Stimulated activated effector memory CD8-positive, alpha-beta T cell treated with anti-CD3 and anti-CD28 coated beads, Interleukin-12 subunit alpha, Interleukin-12 subunit beta, amount 100 ng/mL, for 72 hours (primary cell): ENCODE measurements at regions not wholly inside any gene's neighbourhood (a gene's known extent, or its start where the extent isn't known, plus 50 kb on each side); places are given as distances from the start of the nearest gene placed in this dataset.

Experiments
- ATAC-seq: fragments of 150-1000 bp; cut with Tn5 transposase; 2 replicates; pipeline ENCODE4 v1.10.0; 2021
- DNase-seq, 2 donors: peaks; one replicate each; pipeline ENCODE4 v3.0.0; 2021 to 2022; ENCODE audit warnings: low spot score in 2 of 2
- H3K27ac Mint-ChIP-seq: one replicate; pipeline ENCODE4 v1.8.0; 2022; ENCODE audit warnings: mild to moderate bottlenecking, mixed read lengths
- H3K36me3 Mint-ChIP-seq: one replicate; pipeline ENCODE4 v1.8.0; 2022; ENCODE audit warnings: mild to moderate bottlenecking, mixed read lengths
- H3K4me1 Mint-ChIP-seq: one replicate; pipeline ENCODE4 v1.8.0; 2022; ENCODE audit warnings: mixed read lengths
- H3K4me3 Mint-ChIP-seq: one replicate; pipeline ENCODE4 v1.8.0; 2022; ENCODE audit warnings: mild to moderate bottlenecking, mixed read lengths
- H3K9me3 Mint-ChIP-seq: one replicate; pipeline ENCODE4 v1.8.0; 2022; ENCODE audit warnings: mixed read lengths

DNA sequence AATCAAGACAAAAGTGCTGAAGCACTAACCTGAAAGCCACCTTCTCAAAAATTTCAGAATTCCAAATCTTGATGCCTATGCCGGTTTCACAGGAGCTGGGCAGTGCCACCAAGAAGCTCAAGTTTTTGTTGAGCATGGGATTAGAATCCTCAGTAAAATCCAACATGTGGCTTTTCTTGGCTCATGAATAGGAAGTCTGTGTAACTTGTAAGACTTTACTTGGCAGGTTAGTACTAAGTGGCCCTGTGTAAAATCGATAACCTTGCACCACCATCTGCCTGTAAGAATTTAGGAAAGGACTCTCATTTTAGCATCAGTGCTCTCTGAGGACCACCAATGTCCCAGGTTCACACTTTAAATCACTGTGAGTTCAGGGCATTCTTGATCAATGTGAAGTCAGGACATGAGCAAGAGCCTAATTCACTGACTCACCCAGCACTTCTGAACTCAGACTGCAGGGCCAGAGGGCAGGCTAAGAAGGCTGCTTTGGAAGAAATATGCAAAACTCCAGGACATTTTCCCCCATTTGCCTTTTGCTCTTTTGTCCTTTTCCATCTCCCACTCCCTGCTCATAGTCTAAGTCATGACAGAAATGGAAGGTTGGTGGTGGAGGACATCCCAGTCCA lies 113.2 kb downstream of the EDN1 start:
- Mint-ChIP-seq H3K9me3 (no peaks in the 10 kb centered on the region), H3K36me3 (no peaks in the 10 kb centered on the region), H3K4me1 (no peaks in the 10 kb centered on the region), H3K4me3 (no peak overlapping the region), H3K27ac (no peak overlapping the region)
- DNase-seq = no peak
- ATAC-seq = no peak

DNA sequence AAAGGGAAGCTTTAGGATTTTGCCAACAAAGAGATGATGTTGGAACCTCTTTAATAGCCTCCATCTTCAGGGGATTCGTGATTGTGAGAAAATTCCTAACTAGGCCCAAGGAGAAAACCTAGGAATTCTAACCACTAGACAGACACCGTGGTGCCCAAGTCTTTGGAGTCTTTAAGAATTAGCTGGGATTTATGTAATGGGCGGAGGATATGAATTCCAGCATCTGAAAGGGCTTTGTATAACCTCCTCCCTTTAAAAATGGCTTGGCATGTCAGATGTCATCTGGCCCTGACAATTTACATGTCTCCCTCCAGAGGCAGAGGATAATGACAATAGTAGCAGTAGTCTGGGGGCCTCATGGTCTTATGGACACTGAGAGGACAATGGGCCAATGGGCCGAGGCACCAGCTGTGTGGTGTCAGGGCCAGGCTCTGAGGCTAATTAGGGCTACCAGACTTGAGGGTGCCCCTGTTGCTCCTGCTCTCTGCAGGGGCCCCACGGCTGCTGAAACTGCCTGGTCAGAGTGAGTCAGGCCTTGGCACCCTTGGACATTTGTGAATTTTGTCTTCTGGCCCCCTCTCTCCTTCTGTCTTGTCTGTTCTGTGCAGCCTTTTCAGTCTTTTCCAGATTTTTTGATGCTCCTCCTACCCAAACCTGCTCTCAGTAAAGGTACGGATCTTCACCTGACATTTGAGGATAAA lies 113.9 kb downstream of the EDN1 start:
- no peaks in the 10 kb centered on the region for H3K4me1 Mint-ChIP-seq
- no peak overlapping the region for H3K27ac Mint-ChIP-seq
- no peaks in the 10 kb centered on the region for H3K36me3 Mint-ChIP-seq

DNA sequence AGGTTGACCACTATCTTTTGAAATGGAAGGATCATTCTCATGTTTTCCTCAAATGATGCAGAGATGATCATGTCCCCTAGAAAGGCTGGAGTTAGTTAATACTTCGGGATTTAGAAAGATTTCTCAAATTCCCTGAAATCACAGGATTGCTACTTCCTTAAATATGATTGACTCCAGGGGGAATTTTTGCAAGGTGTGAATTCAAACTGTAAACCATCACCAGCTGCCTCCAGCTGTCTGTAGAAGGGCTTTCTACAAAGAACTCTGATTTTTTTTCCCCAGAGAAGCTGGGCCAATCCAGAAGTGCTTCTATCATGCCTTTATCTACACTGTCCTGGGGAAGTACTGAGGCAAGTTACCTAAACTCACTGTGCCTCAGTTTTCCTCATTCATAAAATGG lies 114.5 kb downstream of the EDN1 start:
- H3K4me1 Mint-ChIP-seq = no peaks in the 10 kb centered on the region
- no peaks in the 10 kb centered on the region for H3K36me3 Mint-ChIP-seq
- DNase-seq = no peak
- no peak for ATAC-seq
- no peak overlapping the region for H3K4me3 Mint-ChIP-seq
- H3K9me3 Mint-ChIP-seq = no peaks in the 10 kb centered on the region
- H3K27ac Mint-ChIP-seq = no peak overlapping the region

More for the DNA sequence above, 113.9 kb downstream of the EDN1 start:
- Mint-ChIP-seq H3K4me3 (no peak overlapping the region), H3K9me3 (no peaks in the 10 kb centered on the region)
- DNase-seq = no peak
- no peak for ATAC-seq

DNA sequence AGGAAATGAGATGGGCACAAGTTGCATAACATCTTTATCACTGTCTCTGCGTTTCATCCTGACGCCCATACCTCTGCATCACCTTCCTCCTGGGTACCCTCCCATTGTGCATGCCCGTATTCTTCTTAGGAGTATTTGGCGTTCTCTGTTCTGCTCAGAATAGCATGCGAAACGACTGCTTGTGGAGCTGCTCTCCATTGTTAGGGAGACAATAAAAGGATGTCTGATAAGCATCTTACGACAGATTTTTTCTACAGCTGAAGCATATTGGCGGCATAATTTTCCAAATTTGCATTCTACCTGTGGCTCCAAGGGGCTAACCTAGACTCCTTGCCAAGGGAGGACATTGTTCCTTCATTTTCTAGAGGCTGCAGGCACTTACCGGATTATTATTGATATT lies 118.6 kb downstream of the EDN1 start:
- ATAC-seq = no peak
- Mint-ChIP-seq H3K9me3 (no peaks in the 10 kb centered on the region), H3K4me3 (no peak overlapping the region), H3K36me3 (no peaks in the 10 kb centered on the region), H3K27ac (no peak overlapping the region), H3K4me1 (no peaks in the 10 kb centered on the region)
- no peak for DNase-seq

DNA sequence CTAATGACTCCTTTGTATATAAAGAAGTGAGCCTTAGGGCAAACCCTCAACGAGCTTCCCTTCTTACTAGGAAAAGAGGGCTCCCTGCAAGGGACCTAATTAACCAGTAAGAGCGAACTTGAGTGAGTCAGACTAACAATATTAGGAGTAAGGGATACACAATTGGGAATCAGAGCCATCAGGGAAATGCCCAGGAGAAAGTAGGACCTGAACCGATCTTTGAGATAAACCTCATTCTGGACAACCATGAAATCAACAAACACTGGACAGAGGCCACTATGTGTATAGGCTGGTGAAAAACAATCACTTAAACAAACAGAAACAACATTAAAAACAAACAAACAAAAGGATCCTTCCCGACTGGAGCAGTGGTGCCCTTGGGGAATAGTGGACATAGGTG lies 120.8 kb downstream of the EDN1 start:
- Mint-ChIP-seq H3K4me1 (no peaks in the 10 kb centered on the region), H3K4me3 (no peak overlapping the region), H3K27ac (no peak overlapping the region)

DNA sequence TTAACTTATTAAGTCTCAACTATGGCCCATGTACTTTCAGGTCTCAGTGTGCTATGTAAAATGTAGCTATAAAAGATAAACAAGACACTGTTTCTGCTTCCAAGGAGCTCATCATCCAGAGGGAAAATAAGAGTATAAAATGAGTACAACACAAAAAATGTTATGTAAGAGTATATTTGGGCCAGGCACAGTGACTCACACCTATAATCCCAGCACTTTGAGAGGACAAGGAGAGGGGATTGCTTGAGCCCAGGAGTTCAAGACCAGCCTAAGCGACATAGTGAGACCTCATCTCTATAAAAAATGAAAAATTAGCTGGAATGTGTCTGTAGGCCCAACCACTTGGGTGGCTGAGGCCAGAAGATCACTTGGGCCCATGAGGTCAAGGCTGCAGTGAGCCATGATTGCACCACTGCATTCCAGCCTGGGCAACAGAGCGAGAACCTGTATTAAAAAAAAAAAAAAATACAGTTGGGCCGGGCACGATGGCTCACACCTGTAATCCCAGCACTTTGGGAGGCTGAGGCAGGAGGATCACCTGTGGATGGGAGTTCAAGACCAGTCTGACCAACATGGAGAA lies 124.0 kb downstream of the EDN1 start:
- Mint-ChIP-seq H3K9me3 (no peaks in the 10 kb centered on the region), H3K27ac (no peak overlapping the region), H3K4me3 (no peak overlapping the region), H3K36me3 (no peaks in the 10 kb centered on the region), H3K4me1 (no peaks in the 10 kb centered on the region)
- ATAC-seq (no peak), DNase-seq (no peak)

More for the DNA sequence above, 120.8 kb downstream of the EDN1 start:
- no peak for DNase-seq
- no peaks in the 10 kb centered on the region for H3K9me3 Mint-ChIP-seq
- H3K36me3 Mint-ChIP-seq = no peaks in the 10 kb centered on the region
- no peak for ATAC-seq

DNA sequence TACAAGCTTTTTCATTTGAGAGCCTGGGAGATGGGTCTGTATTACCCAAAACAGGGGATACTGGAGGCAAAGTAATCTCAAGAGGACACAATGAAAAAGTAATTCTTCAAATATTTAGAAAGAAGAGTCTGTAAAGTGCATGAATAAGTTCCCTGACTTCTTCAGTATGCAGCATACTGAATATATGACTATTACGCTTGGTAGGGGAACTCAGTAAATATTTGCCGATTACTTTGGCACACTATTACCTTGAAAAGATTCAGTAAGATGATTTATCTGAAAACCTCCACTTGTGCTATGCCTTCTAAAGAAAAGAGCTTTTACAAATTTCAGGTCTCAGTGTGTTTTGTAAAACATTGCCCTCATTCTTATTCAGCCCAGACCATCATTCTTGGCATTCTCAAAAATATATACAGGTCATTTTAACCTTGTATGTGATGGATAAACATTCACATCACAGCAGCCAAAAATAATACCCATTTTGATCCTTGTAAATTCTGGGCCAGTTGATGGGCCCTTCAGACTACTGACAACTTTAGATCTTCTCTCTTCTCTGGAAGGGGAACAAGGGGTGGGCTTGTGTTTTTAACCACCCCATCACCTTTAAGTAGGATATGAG lies 125.9 kb downstream of the EDN1 start:
- H3K36me3 Mint-ChIP-seq = no peaks in the 10 kb centered on the region
- ATAC-seq (no peak), DNase-seq (no peak)
- H3K4me3 Mint-ChIP-seq = no peak overlapping the region
- H3K4me1 Mint-ChIP-seq = no peaks in the 10 kb centered on the region
- H3K9me3 Mint-ChIP-seq = no peaks in the 10 kb centered on the region
- H3K27ac Mint-ChIP-seq = no peak overlapping the region

DNA sequence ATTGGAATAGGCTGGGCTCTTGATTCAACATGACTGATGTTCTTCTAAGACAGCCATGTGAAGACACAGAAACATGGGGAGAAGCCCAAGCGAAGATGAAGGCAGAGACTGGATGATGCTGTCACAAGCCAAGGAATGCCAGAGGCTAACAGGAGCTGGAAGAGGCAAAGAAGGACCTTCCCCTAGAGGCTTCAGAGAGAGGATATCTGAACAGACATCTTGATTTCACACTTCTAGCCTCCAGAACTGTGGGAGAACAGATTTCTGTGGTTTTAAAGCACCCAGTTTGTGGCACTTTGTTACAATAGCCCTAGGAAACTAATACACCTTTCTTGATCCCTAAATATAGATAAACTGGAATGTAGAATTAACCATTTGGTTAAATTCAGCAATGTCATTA lies 127.0 kb downstream of the EDN1 start:
- Mint-ChIP-seq H3K27ac (no peak overlapping the region), H3K4me3 (no peak overlapping the region), H3K9me3 (no peaks in the 10 kb centered on the region), H3K4me1 (no peaks in the 10 kb centered on the region), H3K36me3 (no peaks in the 10 kb centered on the region)
- no peak for ATAC-seq
- no peak for DNase-seq

DNA sequence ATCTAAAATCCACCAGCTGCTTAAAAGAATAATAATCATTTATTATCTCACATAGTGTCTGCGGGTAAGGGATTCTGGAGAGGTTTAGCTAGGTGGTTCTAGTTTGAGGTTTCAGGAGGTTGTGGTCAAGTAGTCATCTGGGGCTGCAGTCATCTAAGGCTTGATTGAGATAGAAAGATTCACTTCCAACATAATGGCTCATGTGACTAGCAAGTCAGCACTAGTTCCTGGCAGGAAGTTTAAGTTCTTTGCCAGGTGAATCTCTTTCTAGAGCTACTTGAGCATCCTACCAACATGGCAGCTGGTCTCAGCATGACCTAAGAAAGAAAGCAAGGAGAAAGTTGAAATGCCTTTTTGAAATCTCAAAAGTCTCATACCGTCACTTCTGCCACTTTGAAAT lies 128.8 kb downstream of the EDN1 start:
- H3K4me3 Mint-ChIP-seq = no peak overlapping the region
- H3K27ac Mint-ChIP-seq = no peak overlapping the region
- DNase-seq (no peak), ATAC-seq (no peak)
- no peaks in the 10 kb centered on the region for H3K9me3 Mint-ChIP-seq
- H3K4me1 Mint-ChIP-seq = no peaks in the 10 kb centered on the region
- no peaks in the 10 kb centered on the region for H3K36me3 Mint-ChIP-seq

DNA sequence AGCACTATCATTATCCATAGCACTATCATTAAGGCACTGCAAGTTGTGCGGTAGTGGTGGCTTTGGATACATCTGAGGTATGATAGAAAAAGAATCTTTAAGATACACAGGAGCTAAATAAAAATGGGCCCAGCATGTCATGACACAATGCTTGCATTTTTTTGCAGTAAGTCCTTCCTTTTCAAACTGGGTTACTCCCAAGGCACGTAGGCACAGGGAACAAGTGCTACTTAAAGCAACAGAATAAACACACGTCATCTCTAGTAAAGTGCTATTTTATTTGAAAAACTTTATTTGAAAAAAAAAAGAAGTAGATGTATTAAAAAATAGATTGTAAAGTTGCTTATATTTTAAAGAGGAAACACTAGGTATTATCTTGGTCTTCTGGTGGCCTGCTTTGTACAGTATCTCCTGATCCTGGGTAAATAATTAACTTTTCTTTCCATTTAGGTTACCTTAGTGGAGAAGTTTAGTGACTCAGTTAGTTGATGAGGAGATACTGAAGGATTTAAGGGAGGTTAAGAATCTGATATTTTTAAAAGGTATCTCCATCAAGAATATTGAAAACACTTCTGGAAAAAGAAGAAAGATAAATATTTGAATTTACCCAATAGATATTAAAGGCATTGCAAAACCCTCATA lies 129.6 kb downstream of the EDN1 start:
- no peaks in the 10 kb centered on the region for H3K9me3 Mint-ChIP-seq
- H3K36me3 Mint-ChIP-seq = no peaks in the 10 kb centered on the region
- DNase-seq (no peak), ATAC-seq (no peak)
- H3K27ac Mint-ChIP-seq = no peak overlapping the region
- no peaks in the 10 kb centered on the region for H3K4me1 Mint-ChIP-seq
- no peak overlapping the region for H3K4me3 Mint-ChIP-seq

DNA sequence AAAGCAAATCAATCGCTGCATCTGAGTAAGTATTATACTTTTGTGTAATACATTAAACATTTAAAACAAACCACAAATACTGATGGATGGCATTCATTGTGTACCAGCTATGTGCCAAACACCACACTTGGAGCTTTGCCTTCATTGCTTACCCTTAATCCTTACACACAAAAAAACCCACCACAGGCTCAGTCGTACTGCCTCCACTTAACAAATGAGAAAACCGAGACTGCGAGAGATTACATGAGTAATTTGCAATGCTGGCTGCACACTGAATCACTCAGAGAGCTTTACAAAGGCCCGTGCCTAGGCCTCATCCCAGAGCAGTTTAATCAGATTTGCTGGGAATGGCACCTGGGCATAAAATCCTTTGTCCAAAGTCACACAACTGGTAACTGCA lies 130.5 kb downstream of the EDN1 start:
- DNase-seq (no peak), ATAC-seq (no peak)
- Mint-ChIP-seq H3K4me3 (no peak overlapping the region), H3K4me1 (no peaks in the 10 kb centered on the region), H3K9me3 (no peaks in the 10 kb centered on the region), H3K27ac (no peak overlapping the region), H3K36me3 (no peaks in the 10 kb centered on the region)

DNA sequence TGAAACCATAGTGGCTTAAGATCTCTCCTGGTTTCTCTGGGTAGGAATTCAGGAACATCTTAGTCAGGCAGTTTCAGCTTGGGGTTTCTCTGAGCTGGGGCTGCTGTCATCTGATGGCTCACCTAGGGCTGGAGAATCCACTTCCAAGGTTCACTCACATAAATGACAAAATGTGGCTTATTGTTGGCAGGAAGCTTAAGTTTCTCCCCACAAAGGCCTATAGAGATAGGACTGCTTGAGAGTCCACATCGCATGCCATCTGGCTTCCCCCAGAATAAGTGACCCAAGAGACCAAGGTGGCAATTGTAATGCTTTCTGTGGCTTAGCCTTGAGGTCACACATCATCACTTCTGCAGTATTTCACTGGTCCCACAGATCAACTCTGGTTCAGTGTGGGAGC lies 131.4 kb downstream of the EDN1 start:
- Mint-ChIP-seq H3K9me3 (no peaks in the 10 kb centered on the region), H3K36me3 (no peaks in the 10 kb centered on the region), H3K4me3 (no peak overlapping the region), H3K4me1 (no peaks in the 10 kb centered on the region), H3K27ac (no peak overlapping the region)
- DNase-seq (no peak), ATAC-seq (no peak)

DNA sequence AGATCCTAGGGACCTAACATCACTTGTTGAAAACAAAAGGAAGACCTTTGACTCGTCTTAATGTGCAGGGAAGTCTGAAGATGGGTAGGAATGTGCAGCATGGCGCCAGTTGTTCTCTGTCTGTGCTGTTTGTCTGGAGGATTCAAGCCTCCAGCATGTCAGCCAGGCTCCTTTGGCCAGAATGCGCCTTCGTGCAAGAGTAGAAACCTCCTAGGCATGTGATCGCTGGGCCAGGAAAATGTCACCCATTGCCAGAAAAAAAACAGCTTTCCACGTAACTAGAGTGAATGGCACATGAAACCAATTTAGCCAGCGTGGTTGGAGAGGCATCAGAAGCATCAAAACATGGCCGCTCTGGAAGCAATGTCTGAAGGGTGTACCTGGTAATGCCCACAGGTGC lies 132.7 kb downstream of the EDN1 start:
- DNase-seq = no peak
- Mint-ChIP-seq H3K36me3 (no peaks in the 10 kb centered on the region), H3K4me1 (no peaks in the 10 kb centered on the region), H3K4me3 (no peak overlapping the region), H3K9me3 (no peaks in the 10 kb centered on the region), H3K27ac (no peak overlapping the region)
- ATAC-seq = no peak

DNA sequence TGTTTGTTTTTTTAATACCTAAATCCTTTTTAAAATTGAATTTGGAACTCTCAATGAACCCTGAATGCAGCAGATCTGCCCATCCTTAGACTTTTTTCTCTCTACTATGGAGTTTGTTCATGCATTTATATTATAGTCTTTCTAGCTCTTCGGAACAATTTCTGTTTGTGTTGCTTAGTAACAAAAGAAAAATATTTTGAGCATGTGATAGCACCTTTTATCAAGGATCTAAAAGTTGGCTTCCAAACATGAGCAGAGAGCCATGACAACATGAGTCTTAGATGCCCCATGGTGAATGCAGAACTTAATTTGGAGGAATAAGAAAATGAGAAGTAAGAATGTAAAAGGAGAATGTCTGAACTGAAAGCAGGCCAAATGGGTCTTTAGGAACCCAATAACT lies 133.7 kb downstream of the EDN1 start:
- no peak overlapping the region for H3K27ac Mint-ChIP-seq
- no peaks in the 10 kb centered on the region for H3K4me1 Mint-ChIP-seq
- no peaks in the 10 kb centered on the region for H3K9me3 Mint-ChIP-seq
- no peaks in the 10 kb centered on the region for H3K36me3 Mint-ChIP-seq
- ATAC-seq (no peak), DNase-seq (no peak)
- H3K4me3 Mint-ChIP-seq = no peak overlapping the region

DNA sequence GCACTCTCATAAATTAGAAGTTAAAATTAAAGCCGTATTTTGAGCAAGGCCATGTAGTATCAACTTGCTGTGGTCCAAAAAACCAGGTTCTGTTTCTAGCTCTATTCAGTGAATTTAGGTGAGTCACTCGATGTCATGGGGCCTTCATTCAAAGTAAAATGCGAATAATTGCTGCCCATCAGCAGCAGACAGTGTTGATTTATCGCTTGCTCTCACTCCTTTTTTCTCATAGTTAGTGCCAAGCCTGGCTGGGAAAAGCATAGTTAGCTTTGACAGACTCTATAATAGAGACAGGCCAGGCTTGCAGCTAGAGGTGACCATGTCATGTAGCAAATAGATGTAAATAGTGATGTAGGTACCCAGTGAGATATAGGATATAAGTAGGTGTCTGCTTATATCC lies 136.0 kb downstream of the EDN1 start:
- DNase-seq (no peak), ATAC-seq (no peak)
- Mint-ChIP-seq H3K36me3 (no peaks in the 10 kb centered on the region), H3K9me3 (no peaks in the 10 kb centered on the region), H3K4me3 (no peak overlapping the region), H3K27ac (no peak overlapping the region), H3K4me1 (no peaks in the 10 kb centered on the region)

DNA sequence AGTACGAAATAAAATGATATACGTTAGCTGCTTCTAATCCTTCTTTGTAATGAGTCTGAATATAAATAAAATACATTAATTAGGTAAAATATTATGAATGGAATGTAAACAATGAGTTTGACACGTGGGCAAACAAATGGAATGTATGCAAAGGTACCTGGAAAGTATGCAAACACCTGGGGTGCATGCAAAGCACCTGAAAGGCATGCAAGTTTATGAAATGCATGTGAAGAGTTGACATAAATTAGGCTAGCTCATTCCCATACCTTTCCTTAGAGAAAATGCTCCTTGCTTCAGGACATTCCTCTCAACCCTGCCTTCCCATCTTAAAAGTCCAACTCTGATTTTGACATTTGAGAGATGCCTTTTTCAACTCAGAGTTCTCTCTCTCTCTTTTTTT lies 140.9 kb downstream of the EDN1 start:
- no peak for DNase-seq
- Mint-ChIP-seq H3K36me3 (no peaks in the 10 kb centered on the region), H3K9me3 (no peaks in the 10 kb centered on the region), H3K4me3 (no peak overlapping the region), H3K27ac (no peak overlapping the region), H3K4me1 (no peaks in the 10 kb centered on the region)
- no peak for ATAC-seq
